Mesendoderm (in vitro differentiated cells): ENCODE measurements at regions not wholly inside any gene's neighbourhood (a gene's known extent, or its start where the extent isn't known, plus 50 kb on each side); places are given as distances from the start of the nearest gene placed in this dataset.

Experiments
- DNase-seq: peaks from one replicate; pipeline ENCODE4 v3.0.0; 2013
- H2AK5ac ChIP-seq: 2 replicates; pipeline ENCODE4 v1.6.1; 2013; ENCODE audit warnings: low read length, inconsistent platforms
- H2BK120ac ChIP-seq: 2 replicates; pipeline ENCODE4 v1.6.1; 2013; ENCODE audit warnings: low read depth, mild to moderate bottlenecking, low read length, moderate library complexity, mixed read lengths
- H2BK15ac ChIP-seq: replicated peaks from 2 replicates; pipeline ENCODE4 v1.6.1; 2013; ENCODE audit warnings: low read depth, mild to moderate bottlenecking, moderate library complexity
- H2BK5ac ChIP-seq: 2 replicates; pipeline ENCODE4 v1.6.1; 2013; ENCODE audit warnings: low read length, inconsistent platforms
- H3K18ac ChIP-seq: 2 replicates; pipeline ENCODE4 v1.6.1; 2013; ENCODE audit warnings: mild to moderate bottlenecking, low read length, mixed read lengths
- H3K23ac ChIP-seq: one replicate; pipeline ENCODE4 v1.6.1; 2013; ENCODE audit warnings: low read length
- H3K27ac ChIP-seq: 2 replicates; pipeline ENCODE4 v1.5.1; 2013; ENCODE audit warnings: low read depth, mild to moderate bottlenecking, inconsistent platforms, low read length, moderate library complexity
- H3K27me3 ChIP-seq: 2 replicates; pipeline ENCODE4 v1.6.1; 2013; ENCODE audit warnings: low read length, control low read depth, mild to moderate bottlenecking, inconsistent platforms; ENCODE audit not compliant: insufficient read depth, poor library complexity
- H3K36me3 ChIP-seq: 2 replicates; pipeline ENCODE4 v1.6.1; 2013; ENCODE audit warnings: low read length, inconsistent platforms; ENCODE audit not compliant: control insufficient read depth, insufficient read depth
- H3K4ac ChIP-seq: one replicate; pipeline ENCODE4 v1.6.1; 2013; ENCODE audit warnings: low read depth, mild to moderate bottlenecking, low read length, moderate library complexity
- H3K4me1 ChIP-seq: 2 replicates; pipeline ENCODE4 v1.6.1; 2013; ENCODE audit warnings: low read depth, low read length, inconsistent platforms; ENCODE audit not compliant: control insufficient read depth
- H3K4me2 ChIP-seq: 2 replicates; pipeline ENCODE4 v1.6.1; 2013; ENCODE audit warnings: low read length
- H3K4me3 ChIP-seq: 2 replicates; pipeline ENCODE4 v1.5.1; 2013; ENCODE audit warnings: mild to moderate bottlenecking, low read length
- H3K56ac ChIP-seq: one replicate; pipeline ENCODE4 v1.6.1; 2013; ENCODE audit warnings: low read length
- H3K79me1 ChIP-seq: 2 replicates; pipeline ENCODE4 v1.6.1; 2013; ENCODE audit warnings: low read length, inconsistent platforms
- H3K79me2 ChIP-seq: 2 replicates; pipeline ENCODE4 v1.6.1; 2013; ENCODE audit warnings: mild to moderate bottlenecking, low read length; ENCODE audit not compliant: control insufficient read depth, insufficient read depth
- H3K9ac ChIP-seq: 2 replicates; pipeline ENCODE4 v1.6.1; 2013; ENCODE audit warnings: low read length, inconsistent platforms
- H4K5ac ChIP-seq: one replicate; pipeline ENCODE4 v1.6.1; 2013; ENCODE audit warnings: low read length
- H4K8ac ChIP-seq: one replicate; pipeline ENCODE4 v1.6.1; 2013; ENCODE audit warnings: low read depth, mild to moderate bottlenecking, control low read depth, low read length, moderate library complexity
- WGBS: extraction: QIAGEN DNeasy Blood & Tissue Kit; methylation state at CpG from one replicate; pipeline ENCODE4 v1.1.7; 2013; ENCODE audit warnings: low lambda C conversion rate, missing lambda C conversion rate; ENCODE audit not compliant: insufficient coverage; ENCODE audit errors: extremely low coverage; 5-methylcytosine and 5-hydroxymethylcytosine counted together

DNA sequence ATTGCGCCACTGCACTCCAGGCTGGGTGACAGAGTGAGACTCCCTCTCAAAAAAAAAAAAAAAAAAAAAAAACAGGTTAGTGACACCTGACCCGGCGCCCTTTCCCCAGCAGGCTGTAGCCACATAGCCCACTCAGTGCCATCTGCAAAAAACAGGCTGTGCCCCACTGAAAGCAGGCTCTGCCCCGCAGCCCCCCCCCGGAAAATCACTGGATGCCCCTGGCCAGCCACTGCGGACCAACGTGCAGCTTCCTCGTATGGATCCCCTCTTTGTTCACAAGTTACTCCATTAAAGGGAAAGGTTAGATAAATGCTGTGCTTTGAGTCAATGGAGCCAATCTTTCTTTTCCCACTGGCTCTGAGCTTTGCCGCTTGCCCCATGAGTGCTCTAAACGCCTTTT, 660.3 kb downstream of the TBC1D22A start:
- Histone ChIP-seq H3K4ac (no peak overlapping the region), H2AK5ac (no peak overlapping the region), H3K4me3 (no peak overlapping the region), H2BK120ac (no peak overlapping the region), H3K4me2 (no peak overlapping the region), H3K79me1 (no peaks in the 10 kb centered on the region), H4K8ac (no peak overlapping the region), H3K56ac (no peak overlapping the region), H3K4me1 (no peaks in the 10 kb centered on the region), H3K79me2 (no peaks in the 10 kb centered on the region), H2BK15ac (no peak overlapping the region), H3K27me3 (no peaks in the 10 kb centered on the region), H2BK5ac (no peak overlapping the region), H3K18ac (no peak overlapping the region), H3K9ac (no peak overlapping the region), H3K36me3 (no peaks in the 10 kb centered on the region), H3K23ac (no peak overlapping the region), H4K5ac (no peak overlapping the region), H3K27ac (no peak overlapping the region)
- no CpG with 5 or more reads among the region's 10 CpGs for WGBS
- DNase-seq: no peak

DNA sequence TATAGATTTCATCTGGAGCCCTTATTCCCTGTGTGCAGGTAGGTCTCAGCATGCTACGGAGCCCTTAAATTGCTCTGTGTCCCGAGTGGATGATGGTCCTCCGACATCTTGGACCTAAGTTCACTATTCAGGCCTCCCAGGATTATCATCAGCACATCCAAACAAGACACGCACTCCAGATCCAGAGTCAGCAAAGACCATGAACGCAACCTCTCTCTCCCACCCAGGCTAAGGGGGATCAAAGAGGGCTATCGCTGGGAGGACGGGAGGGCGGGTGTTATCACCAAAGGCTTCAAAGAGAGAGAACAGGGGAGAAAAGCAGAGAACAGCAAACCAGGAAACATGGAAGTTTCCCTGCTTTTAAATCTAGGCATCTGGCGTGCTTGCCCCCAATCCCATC, 659.4 kb downstream of the TBC1D22A start:
- Histone ChIP-seq H2BK120ac (no peak overlapping the region), H2BK15ac (no peak overlapping the region), H3K79me1 (no peaks in the 10 kb centered on the region), H3K4me2 (no peak overlapping the region), H3K79me2 (no peaks in the 10 kb centered on the region), H3K4me1 (no peaks in the 10 kb centered on the region), H3K23ac (no peak overlapping the region), H3K56ac (no peak overlapping the region), H3K27me3 (no peaks in the 10 kb centered on the region), H3K27ac (no peak overlapping the region), H2BK5ac (no peak overlapping the region), H3K18ac (no peak overlapping the region), H4K8ac (no peak overlapping the region), H3K36me3 (no peaks in the 10 kb centered on the region), H3K4ac (no peak overlapping the region), H3K4me3 (no peak overlapping the region), H2AK5ac (no peak overlapping the region), H3K9ac (no peak overlapping the region), H4K5ac (no peak overlapping the region)
- WGBS: no CpG with 5 or more reads among the region's 9 CpGs
- no peak for DNase-seq

DNA sequence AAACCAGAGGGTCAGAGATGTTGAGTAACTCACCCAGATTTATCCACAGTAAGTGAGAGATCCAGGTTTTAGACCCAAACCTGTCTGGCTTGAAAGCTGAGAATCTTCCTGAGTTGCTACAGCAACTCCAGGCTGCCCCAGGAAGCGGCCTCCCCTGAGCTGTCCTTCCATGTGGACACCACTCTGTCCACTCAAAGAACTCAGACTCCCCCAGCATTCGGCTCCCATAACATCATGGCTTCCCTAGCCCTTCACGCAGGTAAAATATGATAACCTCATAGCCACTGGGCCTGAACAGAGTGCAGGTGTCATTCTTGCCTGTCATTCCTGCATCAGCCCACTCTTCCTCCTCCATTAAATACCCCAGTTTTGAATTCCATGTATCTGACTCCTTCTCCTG, 657.8 kb downstream of the TBC1D22A start:
- Histone ChIP-seq H3K27me3 (no peaks in the 10 kb centered on the region), H2BK120ac (no peak overlapping the region), H2BK5ac (no peak overlapping the region), H3K18ac (no peak overlapping the region), H3K23ac (no peak overlapping the region), H3K4me2 (no peak overlapping the region), H3K79me1 (no peaks in the 10 kb centered on the region), H3K36me3 (no peaks in the 10 kb centered on the region), H3K27ac (no peak overlapping the region), H3K4ac (no peak overlapping the region), H3K4me1 (no peaks in the 10 kb centered on the region), H3K4me3 (no peak overlapping the region), H3K56ac (no peak overlapping the region), H4K8ac (no peak overlapping the region), H2AK5ac (no peak overlapping the region), H3K79me2 (no peaks in the 10 kb centered on the region), H4K5ac (no peak overlapping the region), H2BK15ac (no peak overlapping the region), H3K9ac (no peak overlapping the region)
- DNase-seq: no peak
- no CpG with 5 or more reads among the region's 3 CpGs for WGBS

DNA sequence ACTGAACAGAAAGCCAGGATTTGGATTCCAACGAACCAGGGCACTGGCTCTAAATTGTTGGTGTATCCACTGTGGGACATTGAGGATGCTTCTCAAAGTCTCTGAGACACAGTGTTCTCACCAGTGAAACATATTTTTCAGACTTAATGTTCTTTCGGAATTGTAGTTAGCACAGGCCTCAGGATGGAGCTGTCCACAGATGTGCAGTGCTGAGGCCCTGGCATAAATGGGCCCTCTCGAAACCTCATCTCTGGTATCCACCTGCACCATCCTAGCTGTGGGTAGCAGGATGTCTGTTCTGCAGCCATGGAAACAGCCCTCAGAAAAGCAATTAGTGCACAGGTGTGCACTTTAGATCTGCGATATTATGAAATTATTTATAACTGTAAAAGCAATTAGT, 656.8 kb downstream of the TBC1D22A start:
- no peak for DNase-seq
- H3K4me2 ChIP-seq: no peak overlapping the region
- H3K4me3 ChIP-seq: no peak overlapping the region
- no peaks in the 10 kb centered on the region for H3K36me3 ChIP-seq
- no peak overlapping the region for H3K9ac ChIP-seq
- no peak overlapping the region for H3K27ac ChIP-seq
- no peak overlapping the region for H2AK5ac ChIP-seq
- H3K23ac ChIP-seq: no peak overlapping the region
- no peaks in the 10 kb centered on the region for H3K27me3 ChIP-seq
- WGBS: no CpG with 5 or more reads among the region's 4 CpGs
- no peak overlapping the region for H4K5ac ChIP-seq
- H2BK5ac ChIP-seq: no peak overlapping the region
- no peak overlapping the region for H2BK15ac ChIP-seq
- H4K8ac ChIP-seq: no peak overlapping the region
- H3K79me1 ChIP-seq: no peaks in the 10 kb centered on the region
- no peaks in the 10 kb centered on the region for H3K4me1 ChIP-seq
- no peak overlapping the region for H3K56ac ChIP-seq
- no peaks in the 10 kb centered on the region for H3K79me2 ChIP-seq
- H3K18ac ChIP-seq: no peak overlapping the region
- H3K4ac ChIP-seq: no peak overlapping the region
- no peak overlapping the region for H2BK120ac ChIP-seq

DNA sequence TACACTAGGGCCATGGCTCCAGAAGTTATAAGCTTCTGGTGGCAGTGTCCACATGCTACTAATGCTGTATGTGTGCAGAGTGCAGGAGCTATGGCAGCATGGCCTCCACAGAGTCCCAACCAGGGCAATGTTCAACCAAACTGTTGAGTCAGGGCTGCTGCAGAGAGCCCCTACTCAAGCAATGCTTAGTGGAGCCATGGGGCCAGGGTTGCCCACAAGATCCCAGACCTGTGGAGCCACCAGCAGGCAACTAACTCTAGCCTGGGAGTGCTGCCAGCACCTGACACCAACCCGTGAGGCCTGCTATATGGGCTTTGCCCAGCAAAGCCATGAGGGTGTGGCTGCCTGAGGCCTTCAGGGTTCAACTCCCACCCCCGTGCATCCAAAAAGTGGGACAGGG, 655.2 kb downstream of the TBC1D22A start:
- Histone ChIP-seq H3K4me3 (no peak overlapping the region), H3K4ac (no peak overlapping the region), H3K56ac (no peak overlapping the region), H3K23ac (no peak overlapping the region), H4K5ac (no peak overlapping the region), H3K4me2 (no peak overlapping the region), H3K4me1 (no peaks in the 10 kb centered on the region), H3K79me1 (no peaks in the 10 kb centered on the region), H3K27me3 (no peaks in the 10 kb centered on the region), H3K18ac (no peak overlapping the region), H2BK15ac (no peak overlapping the region), H3K9ac (no peak overlapping the region), H3K27ac (no peak overlapping the region), H2BK120ac (no peak overlapping the region), H3K79me2 (no peaks in the 10 kb centered on the region), H4K8ac (no peak overlapping the region), H2BK5ac (no peak overlapping the region), H2AK5ac (no peak overlapping the region), H3K36me3 (no peaks in the 10 kb centered on the region)
- WGBS: no CpG with 5 or more reads among the region's 2 CpGs
- DNase-seq: no peak

DNA sequence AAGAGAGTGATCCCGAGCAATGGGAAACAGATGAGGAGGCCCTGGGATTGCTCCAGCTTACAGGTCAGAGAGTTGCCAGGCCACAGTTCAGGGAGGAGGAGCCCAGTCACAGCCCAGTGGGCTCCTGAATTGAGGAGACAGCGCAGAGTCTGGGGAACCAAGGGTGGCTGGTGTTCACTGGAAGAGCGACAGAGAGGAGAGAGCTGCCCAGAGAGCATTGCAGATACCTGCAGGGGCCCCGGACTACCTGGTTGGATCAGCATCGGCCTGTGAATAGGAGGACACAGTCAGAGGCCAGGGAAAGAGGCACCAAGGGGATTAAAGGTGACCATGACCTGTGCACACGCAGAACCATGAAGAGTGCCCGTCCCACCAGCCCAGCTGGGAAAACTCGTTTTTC, 648.6 kb downstream of the TBC1D22A start:
- Histone ChIP-seq H3K79me2 (no peaks in the 10 kb centered on the region), H2BK5ac (no peak overlapping the region)

More for the DNA sequence above, 648.6 kb downstream of the TBC1D22A start:
- DNase-seq: no peak
- Histone ChIP-seq H3K79me1 (no peaks in the 10 kb centered on the region), H2AK5ac (no peak overlapping the region), H3K9ac (no peak overlapping the region), H4K8ac (no peak overlapping the region), H3K27ac (no peak overlapping the region), H4K5ac (no peak overlapping the region), H3K4me2 (no peak overlapping the region), H3K18ac (no peak overlapping the region), H3K4me1 (no peaks in the 10 kb centered on the region), H3K56ac (no peak overlapping the region), H3K4me3 (no peak overlapping the region), H3K27me3 (no peaks in the 10 kb centered on the region), H3K36me3 (no peaks in the 10 kb centered on the region), H2BK15ac (no peak overlapping the region), H2BK120ac (no peak overlapping the region), H3K4ac (no peak overlapping the region), H3K23ac (no peak overlapping the region)
- no CpG with 5 or more reads among the region's 8 CpGs for WGBS
